ENCODE measurements at regions not wholly inside any gene's neighbourhood (a gene's known extent, or its start where the extent isn't known, plus 50 kb on each side); places are given as distances from the start of the nearest gene placed in this dataset.
A peak's percentile ranks its signal among the peaks of the same experiment; 100 is the strongest.

DNA sequence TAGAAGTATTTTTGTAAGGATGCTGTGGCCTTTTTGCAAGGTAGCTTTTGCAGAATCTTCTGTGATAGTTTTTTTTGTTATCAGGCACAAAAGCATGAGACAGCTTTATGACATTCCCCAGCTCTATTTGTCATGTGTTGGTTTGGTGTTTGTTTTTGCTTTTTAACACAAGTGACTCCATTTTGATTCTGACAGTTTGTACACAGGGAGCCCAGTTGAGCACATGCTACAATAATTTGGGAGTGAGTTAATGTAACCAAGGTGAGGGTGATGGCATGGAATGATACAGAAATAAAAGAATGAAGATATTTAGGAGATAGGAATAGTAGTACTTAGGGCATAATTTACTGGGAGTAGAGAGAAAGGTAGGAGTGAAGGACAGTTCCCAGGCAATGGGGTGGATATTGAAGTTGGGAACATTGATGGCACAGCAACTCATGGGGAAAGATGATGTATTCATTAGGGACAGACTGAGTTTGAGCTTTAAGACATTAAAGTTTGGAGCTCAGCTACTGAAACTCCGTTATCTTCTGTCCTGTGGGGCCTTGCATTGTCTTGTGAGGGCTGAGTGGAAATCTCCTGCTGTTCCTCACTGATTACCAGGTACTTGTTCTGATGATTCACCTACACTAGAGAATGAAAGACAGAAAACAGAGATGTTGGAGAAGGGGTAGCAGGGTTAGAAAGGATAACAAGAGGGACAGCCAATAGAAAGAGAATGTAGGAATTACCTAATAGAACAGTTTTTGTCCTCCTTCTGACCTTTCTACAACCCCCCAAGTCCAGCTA lies 88.3 kb upstream of the CCDC112 start:
- Histone ChIP-seq H3K4me3 (no peak overlapping the region), H3K27me3 (no peaks in the 10 kb centered on the region), H3K27ac (no peak overlapping the region), H3K9me3 (no peaks in the 10 kb centered on the region), H3K36me3 (replicated peaks in 1 of 2; ENCODE audit: insufficient read depth in 1 of 2, low read depth in 2 of 2) (no peaks in the 10 kb centered on the region), H3K4me1 (peaks cover 6% of the 10 kb centered on the region)
- ATAC-seq: no peak
- DNase-seq: no peak
- TF ChIP-seq POLR2A (IDR thresholded peaks at IDR 0.05): no peak
- TF ChIP-seq, protein P1, sequence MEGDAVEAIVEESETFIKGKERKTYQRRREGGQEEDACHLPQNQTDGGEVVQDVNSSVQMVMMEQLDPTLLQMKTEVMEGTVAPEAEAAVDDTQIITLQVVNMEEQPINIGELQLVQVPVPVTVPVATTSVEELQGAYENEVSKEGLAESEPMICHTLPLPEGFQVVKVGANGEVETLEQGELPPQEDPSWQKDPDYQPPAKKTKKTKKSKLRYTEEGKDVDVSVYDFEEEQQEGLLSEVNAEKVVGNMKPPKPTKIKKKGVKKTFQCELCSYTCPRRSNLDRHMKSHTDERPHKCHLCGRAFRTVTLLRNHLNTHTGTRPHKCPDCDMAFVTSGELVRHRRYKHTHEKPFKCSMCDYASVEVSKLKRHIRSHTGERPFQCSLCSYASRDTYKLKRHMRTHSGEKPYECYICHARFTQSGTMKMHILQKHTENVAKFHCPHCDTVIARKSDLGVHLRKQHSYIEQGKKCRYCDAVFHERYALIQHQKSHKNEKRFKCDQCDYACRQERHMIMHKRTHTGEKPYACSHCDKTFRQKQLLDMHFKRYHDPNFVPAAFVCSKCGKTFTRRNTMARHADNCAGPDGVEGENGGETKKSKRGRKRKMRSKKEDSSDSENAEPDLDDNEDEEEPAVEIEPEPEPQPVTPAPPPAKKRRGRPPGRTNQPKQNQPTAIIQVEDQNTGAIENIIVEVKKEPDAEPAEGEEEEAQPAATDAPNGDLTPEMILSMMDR (IDR thresholded peaks at IDR 0.05): no peak
- intact Hi-C loops (cut with DNase I): no loop called here
- WGBS, 2 donors: 65 to 70% methylated on average over 1 of the region's 1 CpG

- DNase-seq: no peak
- intact Hi-C loops (cut with DNase I): no loop called here
- 88 to 90% methylated on average over 1 of the region's 1 CpG for WGBS, 2 donors
- TF ChIP-seq POLR2A (IDR thresholded peaks at IDR 0.05): no peak
- TF ChIP-seq, protein P1 (IDR thresholded peaks at IDR 0.05): no peak
- no peaks in the 10 kb centered on the region for H3K36me3 ChIP-seq (replicated peaks in 1 of 2; ENCODE audit: insufficient read depth in 1 of 2, low read depth in 2 of 2)
- no peak overlapping the region for H3K4me3 ChIP-seq
- H3K9me3 ChIP-seq: no peaks in the 10 kb centered on the region
- peaks cover 15% of the 10 kb centered on the region for H3K4me1 ChIP-seq
- no peak for ATAC-seq
- no peaks in the 10 kb centered on the region for H3K27me3 ChIP-seq
- H3K27ac ChIP-seq: no peak overlapping the region
Measured at GRCh38 chr5:115382989-115383388, 86.5 kb upstream of the CCDC112 start.

DNA sequence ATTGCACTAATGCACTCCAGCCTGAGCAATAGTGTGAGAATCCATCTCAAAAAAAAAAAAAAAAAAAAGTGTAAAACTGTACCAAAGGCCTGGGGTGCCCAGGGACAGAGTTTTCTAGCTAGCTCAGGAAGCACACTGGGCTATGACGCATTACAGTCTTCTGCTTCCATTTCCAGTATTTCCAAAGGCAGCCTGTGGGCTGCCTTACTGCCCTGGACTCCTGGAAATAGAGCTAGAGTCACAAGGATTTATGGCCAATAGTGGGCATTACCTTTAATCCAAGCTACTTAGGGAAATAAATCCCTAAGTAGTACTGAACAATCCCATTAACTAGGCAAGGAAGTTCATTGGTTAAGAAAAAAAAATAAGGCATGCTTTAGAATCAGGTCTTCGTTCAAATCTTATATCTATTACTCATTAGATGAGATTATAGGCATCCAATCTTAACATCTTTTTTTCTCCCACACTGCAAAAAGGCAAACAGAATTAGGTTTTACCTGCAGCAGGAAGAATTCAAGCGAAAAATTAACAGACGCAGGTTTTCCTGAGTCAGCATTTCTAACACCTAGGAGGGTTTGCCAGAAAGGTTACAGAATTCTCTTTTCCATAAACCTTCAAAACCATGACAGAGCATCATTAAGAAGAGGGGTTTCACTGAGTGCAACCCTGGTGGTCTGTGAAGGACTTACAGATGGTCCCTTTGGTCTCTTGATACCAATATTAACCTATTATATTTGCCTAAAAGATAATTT lies 85.6 kb upstream of the CCDC112 start:
- Histone ChIP-seq H3K4me1 (peaks cover 15% of the 10 kb centered on the region), H3K36me3 (replicated peaks in 1 of 2; ENCODE audit: insufficient read depth in 1 of 2, low read depth in 2 of 2) (no peaks in the 10 kb centered on the region), H3K27ac (no peak overlapping the region), H3K9me3 (no peaks in the 10 kb centered on the region), H3K4me3 (no peak overlapping the region), H3K27me3 (no peaks in the 10 kb centered on the region)
- intact Hi-C loops (cut with DNase I): no loop called here
- ATAC-seq (no peak), DNase-seq (no peak)
- 66 to 73% methylated on average over 4 of the region's 4 CpGs for WGBS, 2 donors
- TF ChIP-seq, protein P1 (IDR thresholded peaks at IDR 0.05): no peak
- no peak for TF ChIP-seq POLR2A (IDR thresholded peaks at IDR 0.05)

DNA sequence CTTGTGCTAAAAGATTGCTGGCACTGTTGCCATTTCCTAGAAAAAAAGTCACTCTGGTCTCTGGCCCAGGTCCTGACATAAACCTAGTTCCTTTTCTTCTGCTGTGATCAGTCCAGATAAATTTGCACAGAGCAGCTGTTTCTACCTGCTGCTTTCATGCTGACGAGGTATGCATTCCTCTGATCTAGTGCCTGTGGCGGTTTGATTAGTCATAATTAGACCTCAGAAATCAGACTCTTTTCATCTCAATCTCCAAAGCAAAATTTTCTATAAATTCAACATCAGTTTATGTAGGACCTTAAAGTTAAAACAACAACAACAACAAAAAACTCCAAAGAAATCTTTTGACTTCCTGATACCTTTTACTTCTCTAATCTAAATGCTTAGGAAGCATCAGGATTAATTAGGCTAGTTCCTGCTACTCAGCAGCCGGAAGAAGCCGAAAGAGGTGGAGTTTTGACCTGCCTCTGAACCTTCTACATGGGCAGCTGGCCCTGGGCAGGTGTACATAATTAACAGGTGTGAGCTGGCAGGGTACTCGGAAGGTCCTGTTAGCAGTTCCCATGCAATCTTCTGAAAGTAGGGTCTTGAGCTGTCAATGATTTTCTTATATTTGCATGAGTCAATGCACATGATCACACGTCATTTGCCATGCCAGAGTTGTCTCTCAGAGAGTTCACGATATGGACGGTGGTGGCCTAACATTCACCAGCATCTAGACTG lies 83.3 kb upstream of the CCDC112 start:
- TF ChIP-seq, protein P1 (IDR thresholded peaks at IDR 0.05): peak in 1 of 7 experiments; percentile 0
- TF ChIP-seq POLR2A (IDR thresholded peaks at IDR 0.05): no peak
- 20 to 21% methylated on average over 8 of the region's 8 CpGs for WGBS, 2 donors
- Histone ChIP-seq H3K27ac (peak overlapping the region; percentile 47 to 87 (median 73)), H3K4me1 (peaks cover 20% of the 10 kb centered on the region), H3K4me3 (no peak overlapping the region), H3K27me3 (no peaks in the 10 kb centered on the region), H3K36me3 (replicated peaks in 1 of 2; ENCODE audit: insufficient read depth in 1 of 2, low read depth in 2 of 2) (no peaks in the 10 kb centered on the region), H3K9me3 (no peaks in the 10 kb centered on the region)
- ATAC-seq (peak; percentile 85), DNase-seq (peak; percentile 70 to 90 (median 82))
- intact Hi-C loops (cut with DNase I): no loop called here

Data from body of pancreas (tissue), 4 donors.